ENCODE measurements at regions not wholly inside any gene's neighbourhood (a gene's known extent, or its start where the extent isn't known, plus 50 kb on each side); places are given as distances from the start of the nearest gene placed in this dataset.

GRCh38 chr3:157930000-157930780, 176.0 kb downstream of the SHOX2 start:
- TF ChIP-seq EZH2 (IDR thresholded peaks at IDR 0.05) (no peak), CTCF (IDR thresholded peaks at IDR 0.05) (no peak), EZH2phosphoT487 (IDR thresholded peaks at IDR 0.05) (no peak)

All from neural progenitor cell (in vitro differentiated cells).